Loucy (cell line): ENCODE measurements at regions not wholly inside any gene's neighbourhood (a gene's known extent, or its start where the extent isn't known, plus 50 kb on each side); places are given as distances from the start of the nearest gene placed in this dataset.

ENCODE experiments used
- H2AFZ ChIP-seq: fragments of 200-600 bp; sonication (generic); 2 replicates; pipeline ENCODE4 v1.6.0; 2016; ENCODE audit warnings: antibody characterized with exemption, mild to moderate bottlenecking, low read length, moderate library complexity
- H3F3A ChIP-seq: fragments of 200-600 bp; 2 replicates; pipeline ENCODE4 v1.6.0; 2016; ENCODE audit warnings: antibody characterized with exemption, low read depth, mild to moderate bottlenecking
- H3K27me3 ChIP-seq: fragments of 200-600 bp; sonication (generic); 2 replicates; pipeline ENCODE4 v1.6.1; 2014; ENCODE audit warnings: low read length, mild to moderate bottlenecking; ENCODE audit not compliant: insufficient read depth, poor library complexity, severe bottlenecking
- H3K36me3 ChIP-seq: fragments of 200-600 bp; sonication (generic); 2 replicates; pipeline ENCODE4 v1.6.1; 2016; ENCODE audit warnings: low read length; ENCODE audit not compliant: insufficient read depth
- H3K4me1 ChIP-seq: fragments of 200-600 bp; sonication (generic); 2 replicates; pipeline ENCODE4 v1.5.1; 2014; ENCODE audit warnings: low read length, mild to moderate bottlenecking; ENCODE audit not compliant: insufficient read depth, poor library complexity, severe bottlenecking
- H3K4me2 ChIP-seq: fragments of 200-600 bp; sonication (generic); 2 replicates; pipeline ENCODE4 v1.6.0; 2014; ENCODE audit warnings: antibody characterized with exemption, low read length, low read depth, mild to moderate bottlenecking; ENCODE audit not compliant: poor library complexity, severe bottlenecking
- H3K4me3 ChIP-seq: fragments of 200-600 bp; sonication (generic); 2 replicates; pipeline ENCODE4 v1.5.1; 2014; ENCODE audit warnings: low read length, mild to moderate bottlenecking, mixed read lengths; ENCODE audit not compliant: poor library complexity, severe bottlenecking
- H3K79me2 ChIP-seq: fragments of 200-600 bp; sonication (generic); 2 replicates; pipeline ENCODE4 v1.6.1; 2014; ENCODE audit warnings: low read length; ENCODE audit not compliant: insufficient read depth
- H3K9ac ChIP-seq: fragments of 200-600 bp; sonication (generic); 2 replicates; pipeline ENCODE4 v1.6.0; 2014; ENCODE audit warnings: mild to moderate bottlenecking, low read depth, low read length, moderate library complexity; ENCODE audit not compliant: poor library complexity, severe bottlenecking
- H3K9me2 ChIP-seq: fragments of 200-600 bp; sonication (generic); replicated peaks from 2 replicates; pipeline ENCODE4 v1.6.1; 2016; ENCODE audit warnings: low read depth, low read length, mixed read lengths
- H3K9me3 ChIP-seq: fragments of 200-600 bp; sonication (generic); 2 replicates; pipeline ENCODE4 v1.6.1; 2014; ENCODE audit warnings: mild to moderate bottlenecking, antibody characterized with exemption, low read length, low read depth; ENCODE audit not compliant: insufficient read depth
- H4K20me1 ChIP-seq: fragments of 200-600 bp; sonication (generic); 2 replicates; pipeline ENCODE4 v1.6.0; 2014; ENCODE audit warnings: antibody characterized with exemption, low read length, mild to moderate bottlenecking; ENCODE audit not compliant: insufficient read depth, poor library complexity, severe bottlenecking
- EZH2phosphoT487 ChIP-seq: fragments of 200-600 bp; IDR thresholded peaks from 2 replicates; pipeline ENCODE4 v1.6.1; 2018; ENCODE audit warnings: antibody characterized with exemption, mild to moderate bottlenecking, moderate library complexity, borderline replicate concordance
- TF ChIP-seq, protein P1 (sequence below): fragments of 200-600 bp; sonication (generic); conservative IDR thresholded peaks from 2 replicates; pipeline ENCODE4 v1.5.1; 2014; ENCODE audit warnings: mild to moderate bottlenecking, antibody characterized with exemption, low read length

DNA sequence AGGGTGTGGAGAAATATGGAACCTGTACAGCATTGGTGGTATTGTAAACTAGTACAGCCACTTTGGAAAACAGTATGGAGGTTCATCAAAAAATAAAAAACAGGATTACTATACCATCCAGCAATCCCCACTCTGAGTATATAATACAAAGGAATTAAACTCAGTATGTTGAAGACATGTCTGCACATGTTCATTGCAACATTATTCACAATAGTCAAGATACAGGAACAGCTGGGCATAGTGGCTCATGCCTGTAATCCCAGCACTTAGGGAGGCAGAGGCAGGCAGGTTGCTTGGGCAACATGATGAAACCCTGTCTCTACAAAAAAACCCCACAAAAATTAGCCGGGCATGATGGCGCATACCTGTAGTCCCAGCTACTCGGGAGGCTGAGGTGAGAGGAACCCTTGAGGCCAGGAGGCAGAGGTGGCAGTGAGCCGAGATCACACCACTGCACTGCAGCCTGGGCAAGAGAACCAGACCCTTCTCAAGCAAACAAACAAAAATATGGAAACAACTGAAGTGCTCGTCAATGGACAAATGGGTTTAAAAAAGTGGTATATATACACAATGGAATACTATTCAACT lies 63.6 kb downstream of the TMEM174 start:
- Histone ChIP-seq H3K36me3 (no peaks in the 10 kb centered on the region), H3F3A (no peaks in the 10 kb centered on the region), H3K9ac (no peak overlapping the region), H3K79me2 (no peaks in the 10 kb centered on the region), H2AFZ (no peak overlapping the region), H3K4me1 (no peaks in the 10 kb centered on the region), H3K4me2 (no peak overlapping the region), H3K4me3 (no peak overlapping the region), H3K9me3 (no peaks in the 10 kb centered on the region), H3K9me2 (no peaks in the 10 kb centered on the region), H3K27me3 (no peaks in the 10 kb centered on the region), H4K20me1 (no peaks in the 10 kb centered on the region)
- no peak for TF ChIP-seq EZH2phosphoT487
- TF ChIP-seq, protein P1, sequence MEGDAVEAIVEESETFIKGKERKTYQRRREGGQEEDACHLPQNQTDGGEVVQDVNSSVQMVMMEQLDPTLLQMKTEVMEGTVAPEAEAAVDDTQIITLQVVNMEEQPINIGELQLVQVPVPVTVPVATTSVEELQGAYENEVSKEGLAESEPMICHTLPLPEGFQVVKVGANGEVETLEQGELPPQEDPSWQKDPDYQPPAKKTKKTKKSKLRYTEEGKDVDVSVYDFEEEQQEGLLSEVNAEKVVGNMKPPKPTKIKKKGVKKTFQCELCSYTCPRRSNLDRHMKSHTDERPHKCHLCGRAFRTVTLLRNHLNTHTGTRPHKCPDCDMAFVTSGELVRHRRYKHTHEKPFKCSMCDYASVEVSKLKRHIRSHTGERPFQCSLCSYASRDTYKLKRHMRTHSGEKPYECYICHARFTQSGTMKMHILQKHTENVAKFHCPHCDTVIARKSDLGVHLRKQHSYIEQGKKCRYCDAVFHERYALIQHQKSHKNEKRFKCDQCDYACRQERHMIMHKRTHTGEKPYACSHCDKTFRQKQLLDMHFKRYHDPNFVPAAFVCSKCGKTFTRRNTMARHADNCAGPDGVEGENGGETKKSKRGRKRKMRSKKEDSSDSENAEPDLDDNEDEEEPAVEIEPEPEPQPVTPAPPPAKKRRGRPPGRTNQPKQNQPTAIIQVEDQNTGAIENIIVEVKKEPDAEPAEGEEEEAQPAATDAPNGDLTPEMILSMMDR, result no peak

DNA sequence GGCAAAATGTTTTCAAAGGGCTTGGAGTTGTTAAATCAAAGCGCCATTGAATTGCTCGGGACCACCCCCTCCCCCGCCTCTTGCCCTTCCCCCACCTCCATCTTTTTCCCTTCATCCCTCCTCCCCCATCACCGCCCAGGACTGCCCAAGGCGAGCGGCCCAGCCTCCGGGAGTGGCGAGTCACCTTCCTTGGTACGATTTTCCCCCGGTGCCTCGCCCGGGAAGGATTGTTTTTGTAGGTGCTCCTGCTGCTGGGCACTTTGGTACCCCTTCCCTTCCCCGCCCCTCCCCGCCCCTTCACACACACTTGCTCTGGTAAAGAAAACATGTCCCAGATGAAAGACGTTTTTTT lies 61.2 kb downstream of the TMEM174 start:
- H3K4me1 ChIP-seq, result no peaks in the 10 kb centered on the region
- no peaks in the 10 kb centered on the region for H4K20me1 ChIP-seq
- no peaks in the 10 kb centered on the region for H3K27me3 ChIP-seq
- no peaks in the 10 kb centered on the region for H3K79me2 ChIP-seq
- no peaks in the 10 kb centered on the region for H3F3A ChIP-seq
- TF ChIP-seq, protein P1, result no peak
- TF ChIP-seq EZH2phosphoT487, result no peak
- H3K4me3 ChIP-seq, result no peak overlapping the region
- no peaks in the 10 kb centered on the region for H3K9me2 ChIP-seq
- no peaks in the 10 kb centered on the region for H3K9me3 ChIP-seq
- no peak overlapping the region for H3K4me2 ChIP-seq
- no peak overlapping the region for H3K9ac ChIP-seq
- no peak overlapping the region for H2AFZ ChIP-seq
- no peaks in the 10 kb centered on the region for H3K36me3 ChIP-seq

DNA sequence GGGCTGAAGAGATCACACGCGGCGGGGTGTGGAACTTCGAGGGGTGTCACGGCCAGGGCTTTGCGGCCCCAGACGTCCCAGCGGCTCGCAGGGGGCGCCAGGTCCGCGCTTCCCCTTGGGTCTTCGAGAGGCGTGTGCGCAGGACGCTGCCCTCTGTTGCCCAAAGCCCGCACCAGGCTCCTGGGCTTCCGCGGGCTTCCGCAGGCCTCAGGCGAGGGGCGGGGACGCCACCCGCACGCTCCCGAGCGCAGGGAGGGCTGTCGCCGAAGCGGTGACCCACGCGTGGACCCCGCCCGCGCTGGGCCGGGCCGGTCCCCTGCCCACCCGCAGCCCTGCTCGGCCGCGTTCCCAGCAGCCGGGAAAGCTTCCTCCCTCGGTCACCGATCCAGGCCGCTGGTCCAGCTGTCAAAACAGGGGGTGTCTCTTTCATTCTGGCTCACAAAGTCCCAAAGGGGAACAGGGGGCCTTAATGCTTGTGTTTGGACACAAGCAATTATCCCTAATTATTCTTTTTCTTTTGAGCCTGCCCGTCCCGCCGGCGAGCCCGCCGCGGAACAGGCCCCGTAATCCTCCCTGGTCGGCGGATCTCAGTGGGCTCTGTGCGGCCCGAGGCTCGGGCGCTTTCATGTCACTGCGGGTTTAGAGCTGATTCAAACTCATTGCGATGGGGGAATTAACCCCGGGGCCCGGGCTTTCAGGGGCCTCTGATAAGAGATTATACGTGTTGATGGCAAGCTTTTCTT lies 60.6 kb downstream of the TMEM174 start:
- Histone ChIP-seq H3K36me3 (no peaks in the 10 kb centered on the region), H3K9me3 (no peaks in the 10 kb centered on the region), H3K27me3 (no peaks in the 10 kb centered on the region), H4K20me1 (no peaks in the 10 kb centered on the region), H2AFZ (no peak overlapping the region), H3K9me2 (no peaks in the 10 kb centered on the region), H3K79me2 (no peaks in the 10 kb centered on the region), H3K4me3 (no peak overlapping the region), H3F3A (no peaks in the 10 kb centered on the region), H3K4me1 (no peaks in the 10 kb centered on the region), H3K9ac (no peak overlapping the region), H3K4me2 (no peak overlapping the region)
- TF ChIP-seq, protein P1, result no peak
- TF ChIP-seq EZH2phosphoT487, result no peak
